Gastrocnemius medialis (tissue), 4 donors: ENCODE measurements at regions not wholly inside any gene's neighbourhood (a gene's known extent, or its start where the extent isn't known, plus 50 kb on each side); places are given as distances from the start of the nearest gene placed in this dataset.

ENCODE experiments used
- POLR2A ChIP-seq, 2 donors: fragments of 450-650 bp; IDR thresholded peaks; one replicate each; pipeline ENCODE4 v1.6.1; 2017; ENCODE audit warnings: antibody characterized with exemption in 2 of 2, mild to moderate bottlenecking in 2 of 2, moderate library complexity in 2 of 2
- TF ChIP-seq, protein P1 (sequence below), 5 experiments: fragments of 450-650 bp in 3 of 5; fragments of 200-600 bp in 2 of 5; sonication (generic) in 2 of 5; IDR thresholded peaks in 4 of 5; conservative IDR thresholded peaks in 1 of 5; 1 replicate in 4 of 5; 2 replicates in 1 of 5; pipeline ENCODE4 v1.5.1; 2016 to 2019; ENCODE audit warnings: antibody characterized with exemption in 5 of 5, mild to moderate bottlenecking in 3 of 5, moderate library complexity in 3 of 5

- TF ChIP-seq, protein P1, sequence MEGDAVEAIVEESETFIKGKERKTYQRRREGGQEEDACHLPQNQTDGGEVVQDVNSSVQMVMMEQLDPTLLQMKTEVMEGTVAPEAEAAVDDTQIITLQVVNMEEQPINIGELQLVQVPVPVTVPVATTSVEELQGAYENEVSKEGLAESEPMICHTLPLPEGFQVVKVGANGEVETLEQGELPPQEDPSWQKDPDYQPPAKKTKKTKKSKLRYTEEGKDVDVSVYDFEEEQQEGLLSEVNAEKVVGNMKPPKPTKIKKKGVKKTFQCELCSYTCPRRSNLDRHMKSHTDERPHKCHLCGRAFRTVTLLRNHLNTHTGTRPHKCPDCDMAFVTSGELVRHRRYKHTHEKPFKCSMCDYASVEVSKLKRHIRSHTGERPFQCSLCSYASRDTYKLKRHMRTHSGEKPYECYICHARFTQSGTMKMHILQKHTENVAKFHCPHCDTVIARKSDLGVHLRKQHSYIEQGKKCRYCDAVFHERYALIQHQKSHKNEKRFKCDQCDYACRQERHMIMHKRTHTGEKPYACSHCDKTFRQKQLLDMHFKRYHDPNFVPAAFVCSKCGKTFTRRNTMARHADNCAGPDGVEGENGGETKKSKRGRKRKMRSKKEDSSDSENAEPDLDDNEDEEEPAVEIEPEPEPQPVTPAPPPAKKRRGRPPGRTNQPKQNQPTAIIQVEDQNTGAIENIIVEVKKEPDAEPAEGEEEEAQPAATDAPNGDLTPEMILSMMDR (IDR thresholded peaks at IDR 0.05 in 4 of 5, conservative IDR thresholded peaks at IDR 0.05 in 1 of 5): no peak
- TF ChIP-seq POLR2A (IDR thresholded peaks at IDR 0.05): no peak
Observed at GRCh38 chr14:30138567-30138966, 210.9 kb upstream of the PRKD1 start.
